Thyroid gland (tissue), 4 donors: ENCODE measurements at regions not wholly inside any gene's neighbourhood (a gene's known extent, or its start where the extent isn't known, plus 50 kb on each side); places are given as distances from the start of the nearest gene placed in this dataset.

Experiments
- DNase-seq, 2 donors: peaks; one replicate each; pipeline ENCODE4 v3.0.0-alpha.2; 2019
- H3K27ac ChIP-seq, 3 donors: fragments of 200-600 bp; sonication (generic); 1 replicate in 2 of 3; 2 replicates in 1 of 3; pipeline ENCODE4 v1.5.1; 2016 to 2019; ENCODE audit warnings: mild to moderate bottlenecking in 1 of 3, moderate library complexity in 1 of 3
- H3K27me3 ChIP-seq: fragments of 200-600 bp; sonication (generic); one replicate; pipeline ENCODE4 v1.5.1; 2019
- H3K36me3 ChIP-seq, 2 donors: fragments of 200-600 bp; sonication (generic); one replicate each; pipeline ENCODE4 v1.5.1; 2016 to 2019
- H3K4me1 ChIP-seq, 2 donors: fragments of 200-600 bp; sonication (generic); one replicate each; pipeline ENCODE4 v1.5.1; 2017 to 2019
- H3K4me3 ChIP-seq, 3 donors: fragments of 200-600 bp; sonication (generic); replicated peaks in 1 of 3; 1 replicate in 2 of 3; 2 replicates in 1 of 3; pipeline ENCODE4 v1.5.1; 2016; ENCODE audit warnings: mild to moderate bottlenecking in 1 of 3
- H3K9me3 ChIP-seq: fragments of 200-600 bp; sonication (generic); one replicate; pipeline ENCODE4 v1.5.1; 2017
- POLR2A ChIP-seq, 2 donors: fragments of 450-650 bp; IDR thresholded peaks; one replicate each; pipeline ENCODE4 v1.6.1; 2017; ENCODE audit warnings: antibody characterized with exemption in 2 of 2, mild to moderate bottlenecking in 2 of 2, moderate library complexity in 1 of 2
- WGBS, 2 donors: methylation state at CpG; one replicate each; pipeline ENCODE4 v1.1.5; 2017; 5-methylcytosine and 5-hydroxymethylcytosine counted together
- intact Hi-C: fragments of 100-400 bp; cut with DNase I; formaldehyde crosslinking; loops from one replicate; pipeline ENCODE4 v1.15.1; 2023
- TF ChIP-seq, protein P1 (sequence below), 6 experiments: fragments of 200-600 bp in 3 of 6; fragments of 450-650 bp in 3 of 6; sonication (generic) in 3 of 6; IDR thresholded peaks; one replicate each; pipeline ENCODE4 v1.5.1; 2016 to 2019; ENCODE audit warnings: antibody characterized with exemption in 6 of 6, mild to moderate bottlenecking in 2 of 6, inconsistent platforms in 1 of 6, moderate library complexity in 1 of 6

DNA sequence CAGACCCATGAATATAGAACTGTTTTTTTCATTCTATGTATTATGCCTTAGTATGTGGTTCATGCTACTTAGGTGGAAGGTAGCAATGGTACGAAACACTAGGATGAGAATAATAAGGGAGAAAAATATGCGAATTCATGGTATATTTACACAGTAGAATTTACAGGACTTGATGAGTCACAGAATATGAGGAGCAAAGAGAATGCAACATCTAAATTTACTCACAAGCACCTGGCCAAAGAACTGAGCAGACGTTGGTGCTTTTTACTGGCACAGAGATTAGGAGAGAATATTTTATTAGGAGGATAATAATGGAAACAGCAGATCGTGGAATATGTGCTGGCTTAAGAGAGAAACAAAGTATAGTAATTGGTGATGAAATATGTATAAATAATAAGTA lies 785.4 kb upstream of the ROBO1 start:
- no peak for TF ChIP-seq POLR2A (IDR thresholded peaks at IDR 0.05)
- TF ChIP-seq, protein P1, sequence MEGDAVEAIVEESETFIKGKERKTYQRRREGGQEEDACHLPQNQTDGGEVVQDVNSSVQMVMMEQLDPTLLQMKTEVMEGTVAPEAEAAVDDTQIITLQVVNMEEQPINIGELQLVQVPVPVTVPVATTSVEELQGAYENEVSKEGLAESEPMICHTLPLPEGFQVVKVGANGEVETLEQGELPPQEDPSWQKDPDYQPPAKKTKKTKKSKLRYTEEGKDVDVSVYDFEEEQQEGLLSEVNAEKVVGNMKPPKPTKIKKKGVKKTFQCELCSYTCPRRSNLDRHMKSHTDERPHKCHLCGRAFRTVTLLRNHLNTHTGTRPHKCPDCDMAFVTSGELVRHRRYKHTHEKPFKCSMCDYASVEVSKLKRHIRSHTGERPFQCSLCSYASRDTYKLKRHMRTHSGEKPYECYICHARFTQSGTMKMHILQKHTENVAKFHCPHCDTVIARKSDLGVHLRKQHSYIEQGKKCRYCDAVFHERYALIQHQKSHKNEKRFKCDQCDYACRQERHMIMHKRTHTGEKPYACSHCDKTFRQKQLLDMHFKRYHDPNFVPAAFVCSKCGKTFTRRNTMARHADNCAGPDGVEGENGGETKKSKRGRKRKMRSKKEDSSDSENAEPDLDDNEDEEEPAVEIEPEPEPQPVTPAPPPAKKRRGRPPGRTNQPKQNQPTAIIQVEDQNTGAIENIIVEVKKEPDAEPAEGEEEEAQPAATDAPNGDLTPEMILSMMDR (IDR thresholded peaks at IDR 0.05): no peak
- intact Hi-C loops: no loop called here
- Histone ChIP-seq H3K9me3 (no peaks in the 10 kb centered on the region), H3K4me3 (no peak overlapping the region), H3K27me3 (no peaks in the 10 kb centered on the region), H3K4me1 (no peaks in the 10 kb centered on the region), H3K36me3 (no peaks in the 10 kb centered on the region), H3K27ac (no peak overlapping the region)
- DNase-seq: no peak
- WGBS, 2 donors: 88 to 91% methylated on average over 4 of the region's 4 CpGs

DNA sequence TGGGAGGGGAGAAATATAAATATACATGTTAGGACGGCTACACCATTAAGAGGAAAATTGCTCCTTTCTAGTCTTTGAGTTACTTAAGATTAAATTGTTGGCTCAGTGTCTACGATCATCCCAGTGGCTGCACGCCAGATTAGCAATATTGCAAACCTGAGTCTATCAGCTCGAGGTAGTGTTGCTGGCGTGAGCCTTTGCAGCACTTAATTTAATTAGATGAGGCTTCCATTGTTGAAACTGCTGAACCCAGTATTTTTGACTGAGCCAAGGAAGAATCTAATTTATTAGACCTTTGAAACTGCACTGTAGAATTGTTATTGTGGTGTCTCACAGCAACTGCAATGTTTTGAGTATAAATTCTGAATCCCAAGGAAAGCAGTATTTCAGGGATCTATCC lies 782.4 kb upstream of the ROBO1 start:
- Histone ChIP-seq H3K36me3 (no peaks in the 10 kb centered on the region), H3K4me3 (no peak overlapping the region), H3K4me1 (no peaks in the 10 kb centered on the region), H3K27me3 (no peaks in the 10 kb centered on the region), H3K9me3 (no peaks in the 10 kb centered on the region), H3K27ac (no peak overlapping the region)
- no peak for TF ChIP-seq POLR2A (IDR thresholded peaks at IDR 0.05)
- TF ChIP-seq, protein P1 (IDR thresholded peaks at IDR 0.05): no peak
- no peak for DNase-seq
- intact Hi-C loops: no loop called here
- 68 to 75% methylated on average over 5 of the region's 5 CpGs for WGBS, 2 donors

DNA sequence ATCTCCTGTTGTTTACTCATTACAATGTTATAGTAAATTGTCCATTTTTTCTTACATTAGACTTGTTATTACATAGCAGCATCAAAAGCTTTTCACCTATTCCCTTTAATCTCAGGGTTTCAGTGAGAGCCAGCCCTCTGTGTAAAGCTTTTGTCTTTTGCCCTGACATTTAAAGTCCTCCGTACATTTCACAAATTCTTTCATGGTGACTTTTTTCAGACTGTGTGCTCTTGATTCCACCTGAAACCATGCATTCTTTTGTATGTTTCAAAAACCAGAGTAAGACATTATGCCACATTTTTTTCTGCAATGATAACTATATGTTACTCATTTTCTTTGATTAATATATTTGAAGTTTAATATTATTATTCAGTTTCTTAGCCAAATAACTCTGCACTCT lies 781.4 kb upstream of the ROBO1 start:
- no peaks in the 10 kb centered on the region for H3K36me3 ChIP-seq
- H3K27me3 ChIP-seq: no peaks in the 10 kb centered on the region
- no peaks in the 10 kb centered on the region for H3K9me3 ChIP-seq
- no peak overlapping the region for H3K4me3 ChIP-seq
- intact Hi-C loops: no loop called here
- TF ChIP-seq POLR2A (IDR thresholded peaks at IDR 0.05): no peak
- TF ChIP-seq, protein P1 (IDR thresholded peaks at IDR 0.05): no peak
- no peaks in the 10 kb centered on the region for H3K4me1 ChIP-seq
- DNase-seq: no peak
- 55 to 56% methylated on average over 1 of the region's 1 CpG for WGBS, 2 donors
- H3K27ac ChIP-seq: no peak overlapping the region

DNA sequence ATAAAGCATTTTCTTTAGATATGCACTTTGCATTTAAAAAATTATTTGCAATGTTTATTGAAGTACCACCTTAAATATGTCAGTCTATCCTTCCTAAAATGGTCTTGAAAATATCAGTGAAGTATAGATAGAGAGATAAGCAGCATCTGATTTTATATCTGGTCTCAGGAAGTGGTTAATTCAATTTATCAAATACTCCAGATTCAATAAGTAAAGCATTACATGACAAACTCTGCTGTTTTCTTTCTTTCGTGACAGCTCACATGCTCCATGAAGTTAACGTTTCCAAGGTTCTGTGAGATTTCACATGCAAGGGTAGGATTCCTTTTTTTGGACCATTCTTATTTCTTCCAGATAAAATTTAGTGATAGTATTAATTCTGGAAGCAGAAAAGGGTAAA lies 775.4 kb upstream of the ROBO1 start:
- no peaks in the 10 kb centered on the region for H3K9me3 ChIP-seq
- DNase-seq: no peak
- no peak overlapping the region for H3K27ac ChIP-seq
- 77 to 80% methylated on average over 2 of the region's 2 CpGs for WGBS, 2 donors
- no peaks in the 10 kb centered on the region for H3K27me3 ChIP-seq
- no peak overlapping the region for H3K4me3 ChIP-seq
- no peaks in the 10 kb centered on the region for H3K36me3 ChIP-seq
- intact Hi-C loops: no loop called here
- TF ChIP-seq, protein P1 (IDR thresholded peaks at IDR 0.05): no peak
- no peak for TF ChIP-seq POLR2A (IDR thresholded peaks at IDR 0.05)
- no peaks in the 10 kb centered on the region for H3K4me1 ChIP-seq

DNA sequence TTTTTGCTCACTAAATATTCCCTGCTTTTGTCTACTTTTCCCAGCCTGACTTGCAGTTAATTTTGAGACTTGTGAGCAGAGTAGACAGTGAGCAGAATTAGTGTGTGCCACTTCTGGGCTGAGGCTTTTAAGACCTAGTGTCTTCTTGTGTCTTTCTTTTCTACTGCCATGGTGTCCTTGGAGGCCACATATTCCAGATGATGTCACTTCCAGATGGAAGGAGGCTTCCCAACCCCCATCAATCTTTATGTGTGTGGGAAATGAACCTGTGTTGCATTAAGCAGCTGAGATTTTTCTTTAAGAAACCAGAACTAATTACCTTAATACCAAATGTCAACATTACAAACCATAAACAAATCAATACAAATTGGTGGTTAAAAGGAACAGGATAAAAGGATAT lies 774.7 kb upstream of the ROBO1 start:
- DNase-seq: no peak
- Histone ChIP-seq H3K4me1 (no peaks in the 10 kb centered on the region), H3K27me3 (no peaks in the 10 kb centered on the region), H3K9me3 (no peaks in the 10 kb centered on the region), H3K36me3 (no peaks in the 10 kb centered on the region), H3K27ac (no peak overlapping the region), H3K4me3 (no peak overlapping the region)
- no peak for TF ChIP-seq POLR2A (IDR thresholded peaks at IDR 0.05)
- TF ChIP-seq, protein P1 (IDR thresholded peaks at IDR 0.05): no peak
- intact Hi-C loops: no loop called here
